H9 (cell line): ENCODE measurements at regions not wholly inside any gene's neighbourhood (a gene's known extent, or its start where the extent isn't known, plus 50 kb on each side); places are given as distances from the start of the nearest gene placed in this dataset.

Experiments used
- DNase-seq: peaks from one replicate; pipeline ENCODE4 v3.0.0-alpha.2; 2017
- H2AFZ ChIP-seq: one replicate; pipeline ENCODE4 v1.6.1; 2013; ENCODE audit warnings: mild to moderate bottlenecking, low read length, control low read depth, moderate library complexity
- H2AK5ac ChIP-seq: 2 replicates; pipeline ENCODE4 v1.6.1; 2013; ENCODE audit warnings: low read length, control low read depth, mixed read lengths; ENCODE audit not compliant: insufficient read length
- H2BK120ac ChIP-seq: one replicate; pipeline ENCODE4 v1.6.1; 2013; ENCODE audit warnings: low read depth, mild to moderate bottlenecking, low read length, control low read depth, inconsistent platforms; ENCODE audit not compliant: poor library complexity, severe bottlenecking
- H2BK12ac ChIP-seq: 2 replicates; pipeline ENCODE4 v1.6.1; 2013; ENCODE audit warnings: low read length, control low read depth, mixed read lengths, low read depth; ENCODE audit not compliant: insufficient read length
- H2BK15ac ChIP-seq: 2 replicates; pipeline ENCODE4 v1.6.1; 2013; ENCODE audit warnings: low read depth, low read length, control low read depth
- H2BK20ac ChIP-seq: one replicate; pipeline ENCODE4 v1.6.1; 2013; ENCODE audit warnings: low read depth, mild to moderate bottlenecking, low read length, control low read depth, inconsistent platforms; ENCODE audit not compliant: poor library complexity, severe bottlenecking
- H2BK5ac ChIP-seq: 2 replicates; pipeline ENCODE4 v1.6.1; 2013; ENCODE audit warnings: low read length, control low read depth, mixed read lengths; ENCODE audit not compliant: insufficient read length
- H3K14ac ChIP-seq: 2 replicates; pipeline ENCODE4 v1.6.1; 2013; ENCODE audit warnings: low read length, control low read depth; ENCODE audit not compliant: insufficient read depth
- H3K18ac ChIP-seq: 2 replicates; pipeline ENCODE4 v1.6.1; 2013; ENCODE audit warnings: low read depth, mild to moderate bottlenecking, mixed read lengths, low read length, control low read depth; ENCODE audit not compliant: insufficient read length
- H3K23ac ChIP-seq: 2 replicates; pipeline ENCODE4 v1.6.1; 2013; ENCODE audit warnings: low read length, control low read depth, mixed read lengths, low read depth; ENCODE audit not compliant: insufficient read length
- H3K23me2 ChIP-seq: 2 replicates; pipeline ENCODE4 v1.6.1; 2013; ENCODE audit warnings: low read depth, mild to moderate bottlenecking, mixed read lengths, low read length, control low read depth; ENCODE audit not compliant: insufficient read length, poor library complexity, severe bottlenecking
- H3K27ac ChIP-seq: 2 replicates; pipeline ENCODE4 v1.5.1; 2013; ENCODE audit warnings: low read length, control low read depth, mixed read lengths, low read depth; ENCODE audit not compliant: insufficient read length
- H3K27me3 ChIP-seq: 2 replicates; pipeline ENCODE4 v1.6.1; 2013; ENCODE audit warnings: low read length, control low read depth, inconsistent platforms; ENCODE audit not compliant: insufficient read depth
- H3K4ac ChIP-seq: 2 replicates; pipeline ENCODE4 v1.6.1; 2013; ENCODE audit warnings: low read depth, mild to moderate bottlenecking, control low read depth, inconsistent platforms, low read length, moderate library complexity
- H3K4me1 ChIP-seq: 2 replicates; pipeline ENCODE4 v1.6.1; 2013; ENCODE audit warnings: low read length, control low read depth, inconsistent platforms; ENCODE audit not compliant: insufficient read depth
- H3K4me2 ChIP-seq: 2 replicates; pipeline ENCODE4 v1.6.1; 2013; ENCODE audit warnings: low read length, control low read depth, mixed read lengths; ENCODE audit not compliant: insufficient read length, insufficient read depth
- H3K56ac ChIP-seq: 2 replicates; pipeline ENCODE4 v1.6.1; 2013; ENCODE audit warnings: low read depth, mild to moderate bottlenecking, mixed read lengths, low read length, control low read depth; ENCODE audit not compliant: insufficient read length
- H3K79me1 ChIP-seq: 2 replicates; pipeline ENCODE4 v1.6.1; 2013; ENCODE audit warnings: low read depth, mild to moderate bottlenecking, moderate library complexity, low read length, control low read depth, inconsistent platforms; ENCODE audit not compliant: insufficient read depth, poor library complexity, severe bottlenecking
- H3K79me2 ChIP-seq: 2 replicates; pipeline ENCODE4 v1.6.1; 2013; ENCODE audit warnings: low read length, control low read depth, inconsistent platforms; ENCODE audit not compliant: insufficient read depth
- H3K9ac ChIP-seq: 2 replicates; pipeline ENCODE4 v1.6.1; 2013; ENCODE audit warnings: low read length, control low read depth, mixed read lengths; ENCODE audit not compliant: insufficient read length; ENCODE audit errors: extremely low read depth
- H3K9me3 ChIP-seq: one replicate; pipeline ENCODE4 v1.6.1; 2013; ENCODE audit warnings: low read depth, low read length, inconsistent platforms; ENCODE audit not compliant: control insufficient read depth
- H3T11ph ChIP-seq: one replicate; pipeline ENCODE4 v1.6.1; 2013; ENCODE audit warnings: mild to moderate bottlenecking, low read length, control low read depth, inconsistent platforms
- H4K20me1 ChIP-seq: one replicate; pipeline ENCODE4 v1.6.1; 2013; ENCODE audit not compliant: control insufficient read depth, insufficient read length, insufficient read depth
- H4K5ac ChIP-seq: 2 replicates; pipeline ENCODE4 v1.6.1; 2013; ENCODE audit warnings: low read depth, mild to moderate bottlenecking, mixed read lengths, low read length, control low read depth; ENCODE audit not compliant: insufficient read length
- H4K8ac ChIP-seq: replicated peaks from 2 replicates; pipeline ENCODE4 v1.6.1; 2013; ENCODE audit warnings: low read length, control low read depth, mixed read lengths, low read depth; ENCODE audit not compliant: insufficient read length
- H4K91ac ChIP-seq: 2 replicates; pipeline ENCODE4 v1.6.1; 2013; ENCODE audit warnings: low read depth, mild to moderate bottlenecking, moderate library complexity, mixed read lengths, low read length, control low read depth; ENCODE audit not compliant: insufficient read length
- H3K27ac Mint-ChIP-seq, 3 experiments: 2 replicates in 2 of 3; 3 replicates in 1 of 3; pipeline ENCODE4 v1.8.0; 2020 to 2021; ENCODE audit warnings: mixed read lengths in 3 of 3, mild to moderate bottlenecking in 1 of 3, moderate library complexity in 1 of 3
- H3K27me3 Mint-ChIP-seq: 2 replicates; pipeline ENCODE4 v1.8.0; 2021; ENCODE audit warnings: low read depth, mild to moderate bottlenecking, moderate library complexity, mixed read lengths
- H3K36me3 Mint-ChIP-seq, 3 experiments: 2 replicates in 2 of 3; 3 replicates in 1 of 3; pipeline ENCODE4 v1.8.0; 2020 to 2021; ENCODE audit warnings: low read depth in 3 of 3, mixed read lengths in 3 of 3; ENCODE audit not compliant: insufficient read depth in 1 of 3
- H3K4me1 Mint-ChIP-seq, 2 experiments: 2 replicates each; pipeline ENCODE4 v1.8.0; 2020; ENCODE audit warnings: mixed read lengths in 2 of 2
- H3K4me3 Mint-ChIP-seq, 2 experiments: 2 replicates in 1 of 2; 3 replicates in 1 of 2; pipeline ENCODE4 v1.8.0; 2020 to 2021; ENCODE audit warnings: mild to moderate bottlenecking in 2 of 2, mixed read lengths in 2 of 2, moderate library complexity in 1 of 2
- H3K9me3 Mint-ChIP-seq, 2 experiments: 2 replicates in 1 of 2; 3 replicates in 1 of 2; pipeline ENCODE4 v1.8.0; 2020; ENCODE audit warnings: mild to moderate bottlenecking in 2 of 2, mixed read lengths in 2 of 2, moderate library complexity in 1 of 2
- WGBS: extraction: QIAGEN DNeasy Blood & Tissue Kit; methylation state at CpG from one replicate; pipeline ENCODE4 v1.1.7; 2013; ENCODE audit warnings: missing lambda C conversion rate, low lambda C conversion rate, mixed read lengths; ENCODE audit not compliant: insufficient read length; ENCODE audit errors: extremely low coverage; 5-methylcytosine and 5-hydroxymethylcytosine counted together
- TF ChIP-seq, protein P1 (sequence below): fragments of 200-600 bp; sonication (generic); conservative IDR thresholded peaks from 3 replicates; pipeline ENCODE4 v1.8.0; 2021; ENCODE audit warnings: antibody characterized with exemption, mild to moderate bottlenecking

DNA sequence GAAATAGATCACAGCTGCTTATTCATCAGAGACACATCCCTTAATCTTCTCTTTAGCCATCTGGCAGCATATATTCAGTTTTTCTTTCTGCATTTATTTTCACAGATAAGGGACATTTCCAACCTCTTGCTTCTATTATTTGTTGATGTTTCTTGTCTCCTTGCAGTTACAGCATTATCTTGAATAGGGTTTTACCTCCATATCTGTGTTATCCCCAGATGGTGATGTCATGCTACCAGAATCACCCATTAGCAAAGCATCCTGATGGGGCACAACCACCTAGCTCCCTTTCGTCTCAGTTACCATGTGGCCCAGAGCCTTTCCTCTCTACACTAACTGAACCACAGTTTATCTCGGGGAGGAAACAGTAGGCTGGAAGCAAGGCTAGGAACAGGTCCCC lies 483.9 kb downstream of the FOXO1 start:
- Histone ChIP-seq H3K27me3 (no peaks in the 10 kb centered on the region), H3K9me3 (no peaks in the 10 kb centered on the region), H3K23me2 (no peaks in the 10 kb centered on the region), H4K20me1 (no peaks in the 10 kb centered on the region), H2BK20ac (no peak overlapping the region), H3K27ac (no peak overlapping the region), H4K8ac (no peak overlapping the region), H3K56ac (no peak overlapping the region), H3K4me2 (no peak overlapping the region), H2BK5ac (no peak overlapping the region), H3K14ac (no peak overlapping the region), H2BK120ac (no peak overlapping the region), H2BK15ac (no peak overlapping the region), H3K9ac (no peak overlapping the region), H3K79me1 (no peaks in the 10 kb centered on the region), H3K23ac (no peak overlapping the region), H3K4me1 (peaks cover 3% of the 10 kb centered on the region; the same call in 1 of the 2 replicates), H4K5ac (no peak overlapping the region), H3K18ac (no peak overlapping the region), H4K91ac (no peak overlapping the region), H3K4ac (no peak overlapping the region), H2BK12ac (no peak overlapping the region), H2AFZ (no peak overlapping the region), H2AK5ac (no peak overlapping the region), H3K79me2 (no peaks in the 10 kb centered on the region), H3T11ph (no peak overlapping the region)
- H3K27ac Mint-ChIP-seq: no peak overlapping the region
- WGBS: no CpG with 5 or more reads among the region's 2 CpGs
- peaks cover 6 to 15% of the 10 kb centered on the region in 2 experiments for H3K4me1 Mint-ChIP-seq
- DNase-seq: no peak
- TF ChIP-seq, protein P1, sequence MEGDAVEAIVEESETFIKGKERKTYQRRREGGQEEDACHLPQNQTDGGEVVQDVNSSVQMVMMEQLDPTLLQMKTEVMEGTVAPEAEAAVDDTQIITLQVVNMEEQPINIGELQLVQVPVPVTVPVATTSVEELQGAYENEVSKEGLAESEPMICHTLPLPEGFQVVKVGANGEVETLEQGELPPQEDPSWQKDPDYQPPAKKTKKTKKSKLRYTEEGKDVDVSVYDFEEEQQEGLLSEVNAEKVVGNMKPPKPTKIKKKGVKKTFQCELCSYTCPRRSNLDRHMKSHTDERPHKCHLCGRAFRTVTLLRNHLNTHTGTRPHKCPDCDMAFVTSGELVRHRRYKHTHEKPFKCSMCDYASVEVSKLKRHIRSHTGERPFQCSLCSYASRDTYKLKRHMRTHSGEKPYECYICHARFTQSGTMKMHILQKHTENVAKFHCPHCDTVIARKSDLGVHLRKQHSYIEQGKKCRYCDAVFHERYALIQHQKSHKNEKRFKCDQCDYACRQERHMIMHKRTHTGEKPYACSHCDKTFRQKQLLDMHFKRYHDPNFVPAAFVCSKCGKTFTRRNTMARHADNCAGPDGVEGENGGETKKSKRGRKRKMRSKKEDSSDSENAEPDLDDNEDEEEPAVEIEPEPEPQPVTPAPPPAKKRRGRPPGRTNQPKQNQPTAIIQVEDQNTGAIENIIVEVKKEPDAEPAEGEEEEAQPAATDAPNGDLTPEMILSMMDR: no peak
- no peaks in the 10 kb centered on the region for H3K36me3 Mint-ChIP-seq
- no peaks in the 10 kb centered on the region for H3K9me3 Mint-ChIP-seq
- H3K27me3 Mint-ChIP-seq: peaks cover 25% of the 10 kb centered on the region
- no peak overlapping the region for H3K4me3 Mint-ChIP-seq
